A549 (cell line): ENCODE measurements at regions not wholly inside any gene's neighbourhood (a gene's known extent, or its start where the extent isn't known, plus 50 kb on each side); places are given as distances from the start of the nearest gene placed in this dataset.

Experiments used
- ATAC-seq, 2 experiments: fragments of 200-7000 bp in 1 of 2; fragments of >200 bp in 1 of 2; cut with Nextera tagmentation in 1 of 2; cut with Tn5 transposase in 1 of 2; 3 replicates each; pipeline versions ENCODE4 v1.8.0 to v1.9.1; 2018 to 2020; ENCODE audit warnings: mild to moderate bottlenecking in 1 of 2, moderate library complexity in 1 of 2
- CTCF ChIA-PET: fragments of 300-600 bp; sonication (Branson Sonifier 250); formaldehyde crosslinking; extraction: SDS; loops from one replicate; lab custom pipeline; 2021; ENCODE audit warnings: antibody characterized with exemption, inconsistent platforms; lab: Yijun Ruan, JAX
- POLR2A ChIA-PET: fragments of 350-600 bp; formaldehyde crosslinking; extraction: SDS; loops from one replicate; lab custom pipeline; 2021; ENCODE audit warnings: antibody characterized with exemption, inconsistent platforms; lab: Yijun Ruan, JAX
- DNase-seq, 2 experiments: peaks; one replicate each; pipeline versions ENCODE4 v3.0.0 to v3.0.0-alpha.2; 2011 to 2016; ENCODE audit warnings: low read depth in 1 of 2, low spot score in 1 of 2
- FAIRE-seq: peaks from 2 replicates; lab custom pipeline; 2011; peaks lifted over from hg19 to GRCh38; lab: Jason Lieb, UNC
- H3K27ac ChIP-seq, 2 experiments: fragments of >200 bp; sonication (Bioruptor Twin); formaldehyde crosslinking; 3 replicates each; pipeline ENCODE4 v1.5.1; 2016 to 2017
- H3K4me1 ChIP-seq: fragments of >200 bp; sonication (Bioruptor Twin); formaldehyde crosslinking; 3 replicates; pipeline ENCODE4 v1.6.1; 2016
- H3K4me2 ChIP-seq: fragments of >200 bp; sonication (Bioruptor Twin); formaldehyde crosslinking; 3 replicates; pipeline ENCODE4 v1.6.1; 2016
- H3K4me3 ChIP-seq: fragments of >200 bp; sonication (Bioruptor Twin); formaldehyde crosslinking; 3 replicates; pipeline ENCODE4 v1.5.1; 2016
- H3K9me3 ChIP-seq: fragments of >200 bp; sonication (Bioruptor Twin); formaldehyde crosslinking; 3 replicates; pipeline ENCODE4 v1.6.1; 2016
- ATOH8 ChIP-seq: fragments of 250-450 bp; sonication (Bioruptor Pico); IDR thresholded peaks from 2 replicates; pipeline ENCODE4 v1.5.0; 2020; ENCODE audit warnings: low read depth, mild to moderate bottlenecking, moderate library complexity
- CBX8 ChIP-seq: fragments of 200-600 bp; sonication (generic); IDR thresholded peaks from 2 replicates; pipeline ENCODE4 v1.6.1; 2016
- CEBPB ChIP-seq, 2 experiments: fragments of >200 bp in 1 of 2; sonication (Bioruptor Twin) in 1 of 2; formaldehyde crosslinking in 1 of 2; IDR thresholded peaks; 2 replicates each; pipeline ENCODE4 v1.6.1; 2012 to 2016
- E2F6 ChIP-seq: IDR thresholded peaks from 2 replicates; pipeline ENCODE4 v1.6.1; 2012; ENCODE audit warnings: low read depth, borderline replicate concordance
- ELK1 ChIP-seq: fragments of 150-350 bp; IDR thresholded peaks from 2 replicates; pipeline ENCODE4 v1.6.1; 2014; ENCODE audit warnings: low read depth, mild to moderate bottlenecking, low read length
- EP300 ChIP-seq, 2 experiments: fragments of >200 bp; sonication (Bioruptor Twin); formaldehyde crosslinking; IDR thresholded peaks; 2 replicates in 1 of 2; 3 replicates in 1 of 2; pipeline ENCODE4 v1.6.1; 2016 to 2017
- ESRRA ChIP-seq: fragments of 150-350 bp; IDR thresholded peaks from 2 replicates; pipeline ENCODE4 v1.6.1; 2014; ENCODE audit warnings: mild to moderate bottlenecking, low read length, borderline replicate concordance
- FOSB ChIP-seq: fragments of 250-450 bp; sonication (Bioruptor Pico); IDR thresholded peaks from 2 replicates; pipeline ENCODE4 v1.5.0; 2020; ENCODE audit warnings: mild to moderate bottlenecking, moderate library complexity
- FOSL2 ChIP-seq, 2 experiments: fragments of 450-650 bp in 1 of 2; fragments of >200 bp in 1 of 2; sonication (Bioruptor Twin) in 1 of 2; formaldehyde crosslinking; IDR thresholded peaks; 2 replicates each; pipeline versions ENCODE4 v1.5.0 to v1.6.1; 2016 to 2020; ENCODE audit warnings: mild to moderate bottlenecking in 1 of 2, moderate library complexity in 1 of 2
- GATA3 ChIP-seq: IDR thresholded peaks from 2 replicates; pipeline ENCODE4 v1.6.1; 2012; ENCODE audit warnings: borderline replicate concordance
- HDAC2 ChIP-seq: fragments of 200-600 bp; sonication (generic); IDR thresholded peaks from 2 replicates; pipeline ENCODE4 v1.6.1; 2016
- HES2 ChIP-seq: fragments of >200 bp; sonication (Bioruptor Twin); formaldehyde crosslinking; IDR thresholded peaks from 2 replicates; pipeline ENCODE4 v1.6.1; 2016
- HOXA7 ChIP-seq: fragments of 250-450 bp; sonication (Bioruptor Pico); IDR thresholded peaks from 2 replicates; pipeline ENCODE4 v1.5.0; 2020; ENCODE audit warnings: mild to moderate bottlenecking, moderate library complexity
- JUNB ChIP-seq: fragments of >200 bp; sonication (Bioruptor Twin); formaldehyde crosslinking; IDR thresholded peaks from 2 replicates; pipeline ENCODE4 v1.6.1; 2016
- KDM1A ChIP-seq: fragments of 200-600 bp; sonication (generic); IDR thresholded peaks from 2 replicates; pipeline ENCODE4 v1.6.1; 2016; ENCODE audit warnings: low read depth, mild to moderate bottlenecking
- MAX ChIP-seq: IDR thresholded peaks from 2 replicates; pipeline ENCODE4 v1.6.1; 2012
- NPAS2 ChIP-seq: fragments of 250-450 bp; sonication (Bioruptor Pico); IDR thresholded peaks from 2 replicates; pipeline ENCODE4 v1.8.0; 2022; ENCODE audit warnings: mild to moderate bottlenecking, moderate library complexity, borderline replicate concordance
- PBX3 ChIP-seq: IDR thresholded peaks from 2 replicates; pipeline ENCODE4 v1.6.1; 2012
- PHF8 ChIP-seq: fragments of 200-600 bp; sonication (generic); IDR thresholded peaks from 2 replicates; pipeline ENCODE4 v1.6.1; 2016; ENCODE audit warnings: low read depth, mild to moderate bottlenecking, antibody characterized with exemption, moderate library complexity, borderline replicate concordance
- POLR2AphosphoS2 ChIP-seq: conservative IDR thresholded peaks from 2 replicates; pipeline ENCODE4 v1.6.1; 2012; ENCODE audit warnings: low read length, improper control_type of control experiment, inconsistent platforms
- RCOR1 ChIP-seq: fragments of 150-350 bp; IDR thresholded peaks from 2 replicates; pipeline ENCODE4 v1.6.1; 2014; ENCODE audit warnings: antibody characterized with exemption, low read length, low read depth
- SREBF2 ChIP-seq: fragments of 450-650 bp; IDR thresholded peaks from 2 replicates; pipeline ENCODE4 v1.6.1; 2014; ENCODE audit warnings: mild to moderate bottlenecking, moderate library complexity
- TP53 ChIP-seq: fragments of 250-450 bp; sonication (Bioruptor Pico); IDR thresholded peaks from 2 replicates; pipeline ENCODE4 v1.5.0; 2021; ENCODE audit warnings: mild to moderate bottlenecking, moderate library complexity
- USF2 ChIP-seq: fragments of 450-650 bp; IDR thresholded peaks from 2 replicates; pipeline ENCODE4 v1.6.1; 2014; ENCODE audit warnings: antibody characterized with exemption
- ZC3H11A ChIP-seq: fragments of 450-650 bp; IDR thresholded peaks from 2 replicates; pipeline ENCODE4 v1.6.1; 2014; ENCODE audit warnings: antibody characterized with exemption, mild to moderate bottlenecking
- ZFP36 ChIP-seq: fragments of 450-650 bp; IDR thresholded peaks from 2 replicates; pipeline ENCODE4 v1.6.1; 2014; ENCODE audit warnings: borderline replicate concordance; ENCODE audit not compliant: partially characterized antibody
- ZNF302 ChIP-seq: fragments of 250-450 bp; sonication (Bioruptor Pico); IDR thresholded peaks from 2 replicates; pipeline ENCODE4 v1.9.0; 2021; ENCODE audit warnings: inconsistent platforms, mild to moderate bottlenecking, moderate library complexity
- WGBS: methylation state at CpG from one replicate; pipeline ENCODE4 v1.1.6; 2017; ENCODE audit errors: missing lambda C conversion rate; 5-methylcytosine and 5-hydroxymethylcytosine counted together

GRCh38 chr16:72609066-72609465, 437.1 kb upstream of the PMFBP1 start (continued):
- TF ChIP-seq CBX8, result no peak
- no peak for TF ChIP-seq E2F6
- no peak for TF ChIP-seq POLR2AphosphoS2
- no peak for TF ChIP-seq CEBPB (IDR thresholded peaks at IDR 0.05)
- no peak for TF ChIP-seq ELK1

GRCh38 chr16:72604375-72604774, 432.4 kb upstream of the PMFBP1 start:
- no peaks in the 10 kb centered on the region for H3K9me3 ChIP-seq
- no peak overlapping the region for H3K27ac ChIP-seq
- FAIRE-seq (no peak), ATAC-seq (no peak), DNase-seq (no peak)
- no peak overlapping the region for H3K4me2 ChIP-seq
- POLR2A ChIA-PET, result no interaction called here
- TF ChIP-seq EP300 (IDR thresholded peaks at IDR 0.05) (no peak), FOSB (CRISPR knock-in tag) (no peak), POLR2AphosphoS2 (no peak), PBX3 (no peak), NPAS2 (CRISPR knock-in tag) (no peak), FOSL2 (IDR thresholded peaks at IDR 0.05) (no peak), FOSL2 (CRISPR knock-in tag; IDR thresholded peaks at IDR 0.05) (no peak), ZNF302 (CRISPR knock-in tag) (no peak), JUNB (no peak)
- WGBS, result 63% methylated on average over 2 of the region's 3 CpGs
- no peak overlapping the region for H3K4me3 ChIP-seq
- no peaks in the 10 kb centered on the region for H3K4me1 ChIP-seq
- CTCF ChIA-PET, result interaction anchor here (2.1 kb wide), 1 partner anchor 12 kb away, joined by 5 read pairs; no protein-coding TSS in a partner anchor

- ATAC-seq, result no peak
- H3K27ac ChIP-seq, result no peak overlapping the region
- POLR2A ChIA-PET, result no interaction called here
- no peak for FAIRE-seq
- no peaks in the 10 kb centered on the region for H3K9me3 ChIP-seq
- 69% methylated on average over 2 of the region's 2 CpGs for WGBS
- TF ChIP-seq TP53 (no peak), ELK1 (no peak), E2F6 (no peak), HDAC2 (no peak), HES2 (no peak), GATA3 (no peak), HOXA7 (CRISPR knock-in tag) (no peak), ATOH8 (no peak), ESRRA (no peak), KDM1A (no peak), RCOR1 (no peak), ZFP36 (no peak), SREBF2 (no peak), PHF8 (no peak), USF2 (no peak), NPAS2 (CRISPR knock-in tag) (no peak), EP300 (IDR thresholded peaks at IDR 0.05) (no peak), ZC3H11A (no peak), FOSB (CRISPR knock-in tag) (no peak), MAX (no peak)
- TF ChIP-seq, all 56 proteins: peak for 0
- Histone ChIP-seq H3K4me1 (no peaks in the 10 kb centered on the region), H3K4me3 (no peak overlapping the region), H3K4me2 (no peak overlapping the region)
- CTCF ChIA-PET, result interaction anchor here (0.5 kb wide), 1 partner anchor 413 kb away, joined by 3 read pairs; no protein-coding TSS in a partner anchor
- no peak for DNase-seq
Observed at GRCh38 chr16:72602499-72602898, 430.5 kb upstream of the PMFBP1 start.
